ENCODE measurements at regions not wholly inside any gene's neighbourhood (a gene's known extent, or its start where the extent isn't known, plus 50 kb on each side); places are given as distances from the start of the nearest gene placed in this dataset.

- TF ChIP-seq CTCF (IDR thresholded peaks at IDR 0.05; ENCODE audit: borderline replicate concordance, insufficient read depth, low read depth, low read length): no peak
- no peak overlapping the region for H3K4me3 ChIP-seq (ENCODE audit: low read depth, low read length)
Observed at GRCh38 chr4:60189286-60189685, 1010.8 kb upstream of the ADGRL3 start.

- TF ChIP-seq CTCF (IDR thresholded peaks at IDR 0.05; ENCODE audit: borderline replicate concordance, insufficient read depth, low read depth, low read length): no peak
- H3K4me3 ChIP-seq (ENCODE audit: low read depth, low read length): no peak overlapping the region
Observed at GRCh38 chr4:60194214-60194613, 1005.9 kb upstream of the ADGRL3 start.

GRCh38 chr4:60195256-60195655 lies 1004.9 kb upstream of the ADGRL3 start:
- no peak overlapping the region for H3K4me3 ChIP-seq (ENCODE audit: low read depth, low read length)
- no peak for TF ChIP-seq CTCF (IDR thresholded peaks at IDR 0.05; ENCODE audit: borderline replicate concordance, insufficient read depth, low read depth, low read length)

GRCh38 chr4:60201052-60201673 lies 999.0 kb upstream of the ADGRL3 start:
- TF ChIP-seq CTCF (IDR thresholded peaks at IDR 0.05; ENCODE audit: borderline replicate concordance, insufficient read depth, low read depth, low read length): peak; percentile 78
- H3K4me3 ChIP-seq (ENCODE audit: low read depth, low read length): no peak overlapping the region

GRCh38 chr4:60209588-60209987 lies 990.5 kb upstream of the ADGRL3 start:
- no peak for TF ChIP-seq CTCF (IDR thresholded peaks at IDR 0.05; ENCODE audit: borderline replicate concordance, insufficient read depth, low read depth, low read length)
- no peak overlapping the region for H3K4me3 ChIP-seq (ENCODE audit: low read depth, low read length)

GRCh38 chr4:60215906-60216305 lies 984.2 kb upstream of the ADGRL3 start:
- H3K4me3 ChIP-seq (ENCODE audit: low read depth, low read length): no peak overlapping the region
- TF ChIP-seq CTCF (IDR thresholded peaks at IDR 0.05; ENCODE audit: borderline replicate concordance, insufficient read depth, low read depth, low read length): no peak

- no peak overlapping the region for H3K4me3 ChIP-seq (ENCODE audit: low read depth, low read length)
- no peak for TF ChIP-seq CTCF (IDR thresholded peaks at IDR 0.05; ENCODE audit: borderline replicate concordance, insufficient read depth, low read depth, low read length)
Observed at GRCh38 chr4:60216752-60217151, 983.4 kb upstream of the ADGRL3 start.
